Vagina (tissue), 2 donors: ENCODE measurements at regions not wholly inside any gene's neighbourhood (a gene's known extent, or its start where the extent isn't known, plus 50 kb on each side); places are given as distances from the start of the nearest gene placed in this dataset.

Experiments used
- DNase-seq, 2 donors: peaks; one replicate each; pipeline ENCODE4 v3.0.0-alpha.2; 2017; ENCODE audit errors: extremely low spot score in 2 of 2
- H3K27ac ChIP-seq: fragments of 200-600 bp; sonication (generic); one replicate; pipeline ENCODE4 v1.5.1; 2019
- H3K27me3 ChIP-seq: fragments of 200-600 bp; sonication (generic); one replicate; pipeline ENCODE4 v1.5.1; 2019
- H3K36me3 ChIP-seq, 2 donors: fragments of 200-600 bp; sonication (generic); one replicate each; pipeline ENCODE4 v1.5.1; 2017 to 2019
- H3K4me1 ChIP-seq: fragments of 200-600 bp; sonication (generic); one replicate; pipeline ENCODE4 v1.5.1; 2019
- H3K4me3 ChIP-seq, 2 donors: fragments of 200-600 bp; sonication (generic); 1 replicate in 1 of 2; 2 replicates in 1 of 2; pipeline ENCODE4 v1.5.1; 2016 to 2019
- H3K9me3 ChIP-seq: fragments of 200-600 bp; sonication (generic); one replicate; pipeline ENCODE4 v1.5.1; 2019
- POLR2A ChIP-seq, 2 donors: fragments of 450-650 bp; IDR thresholded peaks; one replicate each; pipeline ENCODE4 v1.6.1; 2017; ENCODE audit warnings: antibody characterized with exemption in 2 of 2, mild to moderate bottlenecking in 2 of 2, moderate library complexity in 2 of 2
- POLR2AphosphoS5 ChIP-seq, 2 donors: sonication (generic); formaldehyde crosslinking; IDR thresholded peaks; one replicate each; pipeline ENCODE4 v1.9.0; 2017; ENCODE audit warnings: antibody characterized with exemption in 2 of 2, mild to moderate bottlenecking in 2 of 2, low read depth in 1 of 2; ENCODE audit not compliant: insufficient read depth in 1 of 2
- intact Hi-C: fragments of 100-400 bp; cut with DNase I; formaldehyde crosslinking; loops from one replicate; pipeline ENCODE4 v1.15.1; 2023
- TF ChIP-seq, protein P1 (sequence below), 3 experiments: fragments of 450-650 bp in 2 of 3; fragments of 200-600 bp in 1 of 3; sonication (generic) in 1 of 3; IDR thresholded peaks; one replicate each; pipeline ENCODE4 v1.5.1; 2017 to 2019; ENCODE audit warnings: antibody characterized with exemption in 3 of 3, mild to moderate bottlenecking in 2 of 3, moderate library complexity in 2 of 3

DNA sequence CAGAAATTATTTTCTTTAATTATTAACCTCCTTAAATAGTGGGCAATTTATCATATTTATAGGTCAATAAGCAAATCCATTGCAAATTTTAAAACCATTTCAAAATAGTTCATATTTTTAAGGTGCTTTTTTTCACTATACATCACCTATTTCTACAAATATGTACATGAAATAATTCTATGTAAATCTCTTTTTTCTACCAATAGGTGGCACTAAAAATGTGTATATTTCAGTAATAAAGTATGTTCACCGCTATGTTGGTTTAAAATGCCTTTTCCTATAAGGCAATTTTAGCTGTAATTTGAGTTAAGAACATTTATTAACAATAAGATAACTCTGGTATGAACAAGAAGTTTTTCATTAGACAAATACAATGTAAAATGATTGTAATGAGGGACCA, 672.2 kb downstream of the KCTD8 start:
- TF ChIP-seq POLR2AphosphoS5 (IDR thresholded peaks at IDR 0.05; ENCODE audit: insufficient read depth in 1 of 2, low read depth in 1 of 2) (no peak), POLR2A (IDR thresholded peaks at IDR 0.05) (no peak)
- TF ChIP-seq, protein P1, sequence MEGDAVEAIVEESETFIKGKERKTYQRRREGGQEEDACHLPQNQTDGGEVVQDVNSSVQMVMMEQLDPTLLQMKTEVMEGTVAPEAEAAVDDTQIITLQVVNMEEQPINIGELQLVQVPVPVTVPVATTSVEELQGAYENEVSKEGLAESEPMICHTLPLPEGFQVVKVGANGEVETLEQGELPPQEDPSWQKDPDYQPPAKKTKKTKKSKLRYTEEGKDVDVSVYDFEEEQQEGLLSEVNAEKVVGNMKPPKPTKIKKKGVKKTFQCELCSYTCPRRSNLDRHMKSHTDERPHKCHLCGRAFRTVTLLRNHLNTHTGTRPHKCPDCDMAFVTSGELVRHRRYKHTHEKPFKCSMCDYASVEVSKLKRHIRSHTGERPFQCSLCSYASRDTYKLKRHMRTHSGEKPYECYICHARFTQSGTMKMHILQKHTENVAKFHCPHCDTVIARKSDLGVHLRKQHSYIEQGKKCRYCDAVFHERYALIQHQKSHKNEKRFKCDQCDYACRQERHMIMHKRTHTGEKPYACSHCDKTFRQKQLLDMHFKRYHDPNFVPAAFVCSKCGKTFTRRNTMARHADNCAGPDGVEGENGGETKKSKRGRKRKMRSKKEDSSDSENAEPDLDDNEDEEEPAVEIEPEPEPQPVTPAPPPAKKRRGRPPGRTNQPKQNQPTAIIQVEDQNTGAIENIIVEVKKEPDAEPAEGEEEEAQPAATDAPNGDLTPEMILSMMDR (IDR thresholded peaks at IDR 0.05) = no peak
- Histone ChIP-seq H3K9me3 (no peaks in the 10 kb centered on the region), H3K27me3 (no peaks in the 10 kb centered on the region), H3K36me3 (no peaks in the 10 kb centered on the region), H3K27ac (no peak overlapping the region), H3K4me3 (no peak overlapping the region), H3K4me1 (no peaks in the 10 kb centered on the region)
- DNase-seq = no peak
- intact Hi-C loops = no loop called here

DNA sequence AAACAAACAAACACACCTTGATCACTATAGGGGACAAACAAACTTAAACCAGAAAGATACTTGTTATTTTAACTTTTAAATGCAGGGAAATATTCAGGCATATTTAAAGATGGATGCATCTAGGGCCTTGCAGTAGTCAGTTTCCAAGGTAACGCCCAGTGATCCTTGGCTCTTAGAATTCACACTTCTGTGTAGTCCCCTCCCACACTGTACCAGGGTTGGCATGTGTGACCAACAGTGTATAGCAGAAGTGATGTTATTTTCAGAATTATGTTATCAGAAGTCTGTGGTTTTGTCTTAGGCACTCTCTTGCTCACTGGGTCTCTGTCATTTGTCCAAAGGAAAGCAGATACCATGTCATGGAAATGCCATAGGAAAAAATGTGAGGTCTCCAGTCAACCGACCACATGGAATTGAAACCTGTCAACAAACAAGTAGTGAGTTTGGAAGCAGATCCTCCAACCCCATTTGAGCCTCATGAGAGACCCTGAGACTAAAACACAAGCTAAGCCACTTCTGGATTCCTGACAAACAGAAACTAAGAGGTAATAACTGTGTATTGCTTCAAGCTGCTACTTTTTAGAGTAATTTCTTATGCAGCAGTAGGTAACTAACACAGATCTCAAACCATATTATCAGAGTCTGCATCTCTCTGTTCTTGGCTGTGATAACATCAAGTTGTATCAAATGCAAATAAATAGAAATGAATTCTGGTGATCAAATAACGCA, 670.3 kb downstream of the KCTD8 start:
- Histone ChIP-seq H3K27ac (no peak overlapping the region), H3K4me3 (no peak overlapping the region), H3K9me3 (no peaks in the 10 kb centered on the region), H3K27me3 (no peaks in the 10 kb centered on the region), H3K36me3 (no peaks in the 10 kb centered on the region), H3K4me1 (no peaks in the 10 kb centered on the region)
- TF ChIP-seq POLR2A (IDR thresholded peaks at IDR 0.05) (no peak), POLR2AphosphoS5 (IDR thresholded peaks at IDR 0.05; ENCODE audit: insufficient read depth in 1 of 2, low read depth in 1 of 2) (no peak)
- TF ChIP-seq, protein P1 (IDR thresholded peaks at IDR 0.05) = no peak
- intact Hi-C loops = no loop called here
- no peak for DNase-seq

DNA sequence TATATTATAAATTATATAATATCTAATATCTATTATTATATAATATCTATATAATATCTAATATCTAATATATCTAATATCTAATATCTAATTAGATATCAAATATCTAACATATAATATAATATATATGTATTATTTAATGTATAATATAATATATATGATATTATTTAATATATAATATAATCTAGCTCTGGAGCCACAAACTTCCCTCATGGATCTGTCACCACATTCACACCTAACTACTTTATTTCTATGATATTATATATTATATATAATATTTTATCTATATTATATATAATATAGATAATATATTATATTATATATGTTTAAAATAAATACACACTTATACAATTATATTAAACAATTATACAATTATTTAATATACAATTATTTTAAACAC, 667.5 kb downstream of the KCTD8 start:
- TF ChIP-seq POLR2AphosphoS5 (IDR thresholded peaks at IDR 0.05; ENCODE audit: insufficient read depth in 1 of 2, low read depth in 1 of 2) = no peak
- TF ChIP-seq, protein P1 (IDR thresholded peaks at IDR 0.05) = no peak
- TF ChIP-seq POLR2A (IDR thresholded peaks at IDR 0.05) = no peak
- Histone ChIP-seq H3K9me3 (no peaks in the 10 kb centered on the region), H3K27ac (no peak overlapping the region), H3K27me3 (no peaks in the 10 kb centered on the region), H3K4me3 (no peak overlapping the region), H3K36me3 (no peaks in the 10 kb centered on the region), H3K4me1 (no peaks in the 10 kb centered on the region)
- intact Hi-C loops = no loop called here
- DNase-seq = no peak

DNA sequence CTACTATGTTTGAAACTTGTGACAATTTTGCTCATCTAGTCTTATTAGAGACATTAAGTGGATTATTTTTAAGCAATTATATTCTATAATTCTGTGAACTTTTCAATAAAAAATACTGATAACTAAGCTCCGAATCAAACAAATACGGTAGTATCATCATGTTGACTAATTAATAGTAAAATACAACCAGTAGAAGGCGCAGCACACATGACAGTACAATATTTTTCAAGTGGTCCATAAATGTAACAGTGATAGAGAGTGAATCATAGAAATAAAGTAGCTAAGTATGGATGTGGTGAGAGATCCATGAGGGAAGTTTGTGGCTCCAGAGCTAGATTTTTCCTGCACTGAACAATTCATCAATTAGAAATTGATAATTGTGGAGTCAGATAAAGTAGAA, 666.2 kb downstream of the KCTD8 start:
- intact Hi-C loops = no loop called here
- Histone ChIP-seq H3K9me3 (no peaks in the 10 kb centered on the region), H3K27ac (no peak overlapping the region), H3K36me3 (no peaks in the 10 kb centered on the region), H3K4me3 (no peak overlapping the region), H3K27me3 (no peaks in the 10 kb centered on the region), H3K4me1 (no peaks in the 10 kb centered on the region)
- TF ChIP-seq POLR2A (IDR thresholded peaks at IDR 0.05) = no peak
- no peak for DNase-seq

DNA sequence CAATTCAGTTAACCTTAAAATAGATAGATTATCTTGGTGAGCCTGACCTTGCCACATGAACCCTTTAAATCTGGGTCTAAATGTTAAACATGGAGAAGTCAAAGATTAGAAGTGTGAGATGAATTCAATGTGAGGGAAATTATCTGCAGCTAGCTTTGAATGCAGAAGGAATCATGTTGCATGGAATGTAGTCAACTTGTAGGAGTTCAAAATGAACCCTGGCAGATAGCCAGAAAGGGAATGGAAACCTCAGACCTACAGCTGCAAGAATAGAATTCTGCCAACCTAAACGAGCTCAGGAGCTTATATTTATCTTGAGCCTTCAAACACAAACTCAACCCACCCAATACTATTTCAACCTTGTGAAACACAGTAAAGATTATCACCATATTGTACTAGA, 632.5 kb downstream of the KCTD8 start:
- intact Hi-C loops = no loop called here
- Histone ChIP-seq H3K36me3 (no peaks in the 10 kb centered on the region), H3K9me3 (no peaks in the 10 kb centered on the region), H3K27ac (no peak overlapping the region), H3K4me3 (no peak overlapping the region), H3K4me1 (no peaks in the 10 kb centered on the region), H3K27me3 (no peaks in the 10 kb centered on the region)
- no peak for DNase-seq
- TF ChIP-seq POLR2AphosphoS5 (IDR thresholded peaks at IDR 0.05; ENCODE audit: insufficient read depth in 1 of 2, low read depth in 1 of 2) (no peak), POLR2A (IDR thresholded peaks at IDR 0.05) (no peak)
- TF ChIP-seq, protein P1 (IDR thresholded peaks at IDR 0.05) = no peak
